NCI-H2196 (cell line): ENCODE measurements at regions not wholly inside any gene's neighbourhood (a gene's known extent, or its start where the extent isn't known, plus 50 kb on each side); places are given as distances from the start of the nearest gene placed in this dataset.

Experiments used
- DNase-seq: peaks from one replicate; lab custom pipeline; 2025; ENCODE audit not compliant: unreplicated experiment; lab: John Stamatoyannopoulos, UW

GRCh38 chr2:241924069-241924908 lies 54.8 kb downstream of the RTP5 start:
- no peak for DNase-seq

- no peak for DNase-seq
Measured at GRCh38 chr2:241924909-241925250, 55.4 kb downstream of the RTP5 start.

GRCh38 chr2:241925277-241925676 lies 55.7 kb downstream of the RTP5 start:
- no peak for DNase-seq

- DNase-seq: no peak
Measured at GRCh38 chr2:241925821-241926441, 56.4 kb downstream of the RTP5 start.

- no peak for DNase-seq
Measured at GRCh38 chr2:241926541-241927311, 57.2 kb downstream of the RTP5 start.

GRCh38 chr2:241929551-241930490 lies 60.3 kb downstream of the RTP5 start:
- DNase-seq: no peak

GRCh38 chr2:241931084-241931975 lies 61.8 kb downstream of the RTP5 start:
- DNase-seq: no peak

- no peak for DNase-seq
Measured at GRCh38 chr2:241931976-241932898, 62.7 kb downstream of the RTP5 start.

GRCh38 chr2:241932899-241933178 lies 63.3 kb downstream of the RTP5 start:
- no peak for DNase-seq

GRCh38 chr2:241933179-241933911 lies 63.8 kb downstream of the RTP5 start:
- no peak for DNase-seq

- no peak for DNase-seq
Measured at GRCh38 chr2:241935314-241935713, 65.8 kb downstream of the RTP5 start.

- DNase-seq: no peak
Measured at GRCh38 chr2:241935774-241936173, 66.2 kb downstream of the RTP5 start.

- DNase-seq: no peak
Measured at GRCh38 chr2:241936457-241937133, 67.1 kb downstream of the RTP5 start.

GRCh38 chr2:241937297-241937696 lies 67.8 kb downstream of the RTP5 start:
- no peak for DNase-seq

GRCh38 chr2:241939541-241939940 lies 70.0 kb downstream of the RTP5 start:
- DNase-seq: no peak

GRCh38 chr2:241940329-241940728 lies 70.8 kb downstream of the RTP5 start:
- DNase-seq: no peak

- DNase-seq: no peak
Measured at GRCh38 chr2:241941691-241942301, 72.3 kb downstream of the RTP5 start.
